Endothelial cell of umbilical vein (primary cell): ENCODE measurements at regions not wholly inside any gene's neighbourhood (a gene's known extent, or its start where the extent isn't known, plus 50 kb on each side); places are given as distances from the start of the nearest gene placed in this dataset.

Experiments
- BruUV-seq: library from RNA; stranded (reverse); fragments of 400-500 nt; replicated peaks from 2 replicates; lab custom pipeline; 2021; lab: Mats Ljungman, UMichigan
- CTCF ChIA-PET: fragments of 300-600, 350-600 bp; sonication (Branson Sonifier 250); formaldehyde crosslinking; loops from one replicate; lab custom pipeline; 2021; ENCODE audit warnings: antibody characterized with exemption, inconsistent platforms; lab: Charles Lee
- POLR2A ChIA-PET: fragments of 300-600, 350-600 bp; sonication (Branson Sonifier 250); formaldehyde crosslinking; loops from one replicate; lab custom pipeline; 2021; ENCODE audit warnings: antibody characterized with exemption, inconsistent platforms; lab: Charles Lee
- DNase-seq: peaks from one replicate; pipeline ENCODE4 v3.0.0-alpha.2; 2011; ENCODE audit warnings: low read depth, low spot score
- FAIRE-seq: peaks from 2 replicates; lab custom pipeline; 2011; peaks lifted over from hg19 to GRCh38; lab: Jason Lieb, UNC
- H2AFZ ChIP-seq: 2 replicates; pipeline ENCODE4 v1.6.0; 2012; ENCODE audit warnings: low read depth, low read length, control low read depth, inconsistent platforms
- H3K27ac ChIP-seq: 2 replicates; pipeline ENCODE4 v1.5.1; 2011; ENCODE audit warnings: low read depth, mild to moderate bottlenecking, control low read depth, low read length, moderate library complexity; ENCODE audit not compliant: insufficient read depth
- H3K27me3 ChIP-seq, 2 experiments: 2 replicates each; pipeline versions ENCODE4 v1.6.0 to v1.6.1; 2011; ENCODE audit warnings: low read length in 2 of 2, mixed read lengths in 1 of 2; ENCODE audit not compliant: control insufficient read depth in 2 of 2, insufficient read depth in 2 of 2
- H3K36me3 ChIP-seq, 2 experiments: 2 replicates in 1 of 2; 3 replicates in 1 of 2; pipeline ENCODE4 v1.5.1; 2011; ENCODE audit warnings: low read length in 2 of 2, mild to moderate bottlenecking in 1 of 2, moderate library complexity in 1 of 2; ENCODE audit not compliant: control insufficient read depth in 2 of 2, insufficient read depth in 2 of 2; ENCODE audit errors: extremely low read depth in 1 of 2
- H3K4me1 ChIP-seq: 3 replicates; pipeline ENCODE4 v1.5.1; 2011; ENCODE audit warnings: mild to moderate bottlenecking, low read length; ENCODE audit not compliant: control insufficient read depth, insufficient read depth; ENCODE audit errors: extremely low read depth
- H3K4me2 ChIP-seq: 2 replicates; pipeline ENCODE4 v1.6.1; 2011; ENCODE audit warnings: low read length, control low read depth, mixed read lengths; ENCODE audit not compliant: insufficient read depth
- H3K4me3 ChIP-seq, 3 experiments: fragments of 200-600 bp in 1 of 3; sonication (generic), shearing (Covaris generic) in 1 of 3; replicated peaks in 1 of 3; 2 replicates each; pipeline ENCODE4 v1.5.1; 2011 to 2016; ENCODE audit warnings: control low read depth in 3 of 3, low read length in 3 of 3, mild to moderate bottlenecking in 2 of 3, inconsistent platforms in 1 of 3, low read depth in 1 of 3, moderate library complexity in 1 of 3; ENCODE audit not compliant: insufficient read depth in 1 of 3
- H3K79me2 ChIP-seq: 2 replicates; pipeline ENCODE4 v1.6.0; 2012; ENCODE audit warnings: low read length, inconsistent platforms; ENCODE audit not compliant: control insufficient read depth, insufficient read depth
- H3K9ac ChIP-seq: replicated peaks from 2 replicates; pipeline ENCODE3; 2011; ENCODE audit warnings: low read length, control low read depth; ENCODE audit not compliant: insufficient read depth; ENCODE audit errors: extremely low read depth
- H3K9me1 ChIP-seq: replicated peaks from 3 replicates; pipeline ENCODE4 v1.6.0; 2011; ENCODE audit warnings: mild to moderate bottlenecking, low read length; ENCODE audit not compliant: control insufficient read depth, insufficient read depth; ENCODE audit errors: extremely low read depth
- H3K9me3 ChIP-seq: replicated peaks from 2 replicates; pipeline ENCODE4 v1.5.1; 2012; ENCODE audit warnings: low read length, inconsistent platforms; ENCODE audit not compliant: control insufficient read depth, insufficient read depth
- H4K20me1 ChIP-seq: replicated peaks from 2 replicates; pipeline ENCODE3; 2011; ENCODE audit warnings: mild to moderate bottlenecking, low read length; ENCODE audit not compliant: control insufficient read depth, insufficient read depth; ENCODE audit errors: extremely low read depth
- EZH2 ChIP-seq: IDR thresholded peaks from 2 replicates; pipeline ENCODE4 v1.6.1; 2012; ENCODE audit warnings: borderline replicate concordance, low read depth, mild to moderate bottlenecking, moderate library complexity, low read length, inconsistent platforms; ENCODE audit not compliant: severe bottlenecking
- FOS ChIP-seq: IDR thresholded peaks from 2 replicates; pipeline ENCODE4 v1.6.1; 2011; ENCODE audit warnings: mild to moderate bottlenecking, low read length, moderate library complexity, borderline replicate concordance; ENCODE audit not compliant: insufficient read depth
- GATA2 ChIP-seq: IDR thresholded peaks from 2 replicates; pipeline ENCODE4 v1.7.0; 2011; ENCODE audit warnings: low read depth, mild to moderate bottlenecking, moderate library complexity, mixed read lengths, low read length; ENCODE audit not compliant: insufficient read length, insufficient read depth
- JUN ChIP-seq: IDR thresholded peaks from 2 replicates; pipeline ENCODE4 v1.6.1; 2011; ENCODE audit warnings: borderline replicate concordance, low read depth; ENCODE audit not compliant: insufficient read length, insufficient read depth
- MYC ChIP-seq: IDR thresholded peaks from one replicate; pipeline ENCODE4 v1.6.1; 2011; ENCODE audit warnings: mild to moderate bottlenecking, low read depth, low read length
- POLR2A ChIP-seq: IDR thresholded peaks from 2 replicates; pipeline ENCODE4 v1.6.1; 2012; ENCODE audit warnings: low read depth, mild to moderate bottlenecking, control low read depth, low read length
- POLR2AphosphoS5 ChIP-seq: IDR thresholded peaks from 2 replicates; pipeline ENCODE4 v1.6.1; 2012; ENCODE audit warnings: low read depth, mild to moderate bottlenecking, control low read depth, low read length, moderate library complexity; ENCODE audit not compliant: insufficient read depth
- dilution Hi-C: fragments of 300-500 bp; cut with MboI; formaldehyde crosslinking; loops from one replicate; pipeline ENCODE4 v1.15.0; 2019; ENCODE audit warnings: low sequenced_read_pairs; ENCODE audit not compliant: extremely low pct_ligation_motif_present
- intact Hi-C: fragments of 100-400 bp; cut with micrococcal nuclease; formaldehyde crosslinking; loops from one replicate; pipeline ENCODE4 v1.10.0; 2022
- TF ChIP-seq, protein P1 (sequence below), 2 donors: IDR thresholded peaks; 1 replicate in 1 of 2; 2 replicates in 1 of 2; pipeline ENCODE4 v1.5.1; 2011; ENCODE audit warnings: low read length in 2 of 2, mild to moderate bottlenecking in 2 of 2, moderate library complexity in 2 of 2, control low read depth in 1 of 2, inconsistent platforms in 1 of 2, low read depth in 1 of 2; ENCODE audit not compliant: insufficient read depth in 1 of 2; ENCODE audit errors: extremely low read depth in 1 of 2
- TF ChIP-seq, protein P2 (sequence below): IDR thresholded peaks from 2 replicates; pipeline ENCODE4 v1.6.1; 2011; ENCODE audit not compliant: insufficient read depth, insufficient read length

DNA sequence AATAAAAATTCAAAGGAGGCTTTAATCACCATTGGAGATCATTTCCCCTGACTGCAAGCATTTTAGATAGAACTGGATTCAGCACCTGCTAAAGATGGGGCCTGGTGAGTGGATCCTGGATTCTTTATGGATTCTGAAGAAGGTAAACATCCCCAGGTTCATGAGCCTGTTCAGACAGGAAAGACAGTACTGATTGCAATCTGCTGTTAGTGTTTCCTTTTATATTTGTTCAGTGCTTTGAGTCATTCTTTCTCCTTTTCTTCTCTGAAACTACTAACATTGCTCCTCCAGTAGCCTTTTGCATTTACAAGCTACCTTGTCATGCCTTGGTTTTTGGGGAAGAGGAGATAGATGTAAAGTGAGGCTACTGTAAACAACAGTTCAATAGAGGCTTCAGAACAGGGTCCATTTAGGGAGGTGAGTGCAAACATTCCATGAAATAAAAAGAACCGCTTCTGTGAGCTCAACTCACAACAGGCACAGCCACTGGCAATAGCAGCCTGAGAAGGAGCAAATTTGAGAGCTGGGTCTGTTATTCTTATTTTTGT is 66.4 kb upstream of the PRL start:
- CTCF ChIA-PET: interaction anchor here (1.2 to 1.3 kb wide), 2 partner anchors 464 to 774 kb away, joined by 3 to 4 read pairs; no protein-coding TSS in a partner anchor
- peaks cover 15% of the 10 kb centered on the region for H3K4me1 ChIP-seq
- TF ChIP-seq POLR2A (no peak), GATA2 (peak; percentile 73)
- no peaks in the 10 kb centered on the region for H4K20me1 ChIP-seq
- no peak overlapping the region for H3K4me2 ChIP-seq
- no peaks in the 10 kb centered on the region for H3K9me1 ChIP-seq
- peak overlapping the region; percentile 1 for H3K27ac ChIP-seq
- dilution Hi-C loops (no loop called here), intact Hi-C loops (no loop called here)
- DNase-seq: peak; percentile 67
- no TSS peak for BruUV-seq
- H3K4me3 ChIP-seq: no peak overlapping the region
- no peak overlapping the region for H3K9ac ChIP-seq
- H3K36me3 ChIP-seq: no peaks in the 10 kb centered on the region
- FAIRE-seq: no peak
- POLR2A ChIA-PET: no interaction called here
- no peaks in the 10 kb centered on the region for H3K27me3 ChIP-seq
- H3K9me3 ChIP-seq: no peaks in the 10 kb centered on the region
- H3K79me2 ChIP-seq: no peaks in the 10 kb centered on the region
- H2AFZ ChIP-seq: peak overlapping the region; percentile 28

DNA sequence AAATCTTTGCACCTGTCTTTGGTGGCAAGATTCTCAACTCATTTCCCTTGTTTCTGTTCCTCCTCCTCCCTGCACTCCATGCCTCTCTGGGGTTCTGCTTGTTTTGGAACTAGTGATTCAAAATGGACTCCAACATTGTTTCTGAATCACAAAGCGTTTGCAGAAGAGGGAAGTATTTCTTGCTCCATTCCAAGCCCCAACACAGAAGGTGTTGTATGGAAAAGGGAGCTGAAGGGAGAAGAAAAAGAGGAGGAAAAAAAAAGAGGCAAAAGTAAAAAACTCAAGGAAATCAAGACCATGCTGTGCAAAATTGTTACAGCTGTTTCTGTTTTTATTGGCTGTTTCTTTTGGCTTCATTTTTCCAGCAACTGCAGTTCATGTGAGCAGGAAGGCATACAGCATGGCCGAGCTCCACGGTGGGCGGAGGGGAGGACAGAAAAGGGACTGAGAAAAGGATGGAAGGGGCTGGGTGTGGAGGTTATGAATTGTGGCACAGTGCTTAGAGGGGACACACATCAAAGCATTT is 66.9 kb upstream of the PRL start:
- BruUV-seq: no TSS peak
- Histone ChIP-seq H3K4me2 (no peak overlapping the region), H3K9ac (no peak overlapping the region), H3K4me1 (peaks cover 15% of the 10 kb centered on the region), H3K36me3 (no peaks in the 10 kb centered on the region), H3K27me3 (no peaks in the 10 kb centered on the region), H3K4me3 (no peak overlapping the region), H2AFZ (peak overlapping the region; percentile 17), H3K27ac (no peak overlapping the region), H3K79me2 (no peaks in the 10 kb centered on the region), H3K9me3 (no peaks in the 10 kb centered on the region), H4K20me1 (no peaks in the 10 kb centered on the region), H3K9me1 (no peaks in the 10 kb centered on the region)
- TF ChIP-seq, protein P1, sequence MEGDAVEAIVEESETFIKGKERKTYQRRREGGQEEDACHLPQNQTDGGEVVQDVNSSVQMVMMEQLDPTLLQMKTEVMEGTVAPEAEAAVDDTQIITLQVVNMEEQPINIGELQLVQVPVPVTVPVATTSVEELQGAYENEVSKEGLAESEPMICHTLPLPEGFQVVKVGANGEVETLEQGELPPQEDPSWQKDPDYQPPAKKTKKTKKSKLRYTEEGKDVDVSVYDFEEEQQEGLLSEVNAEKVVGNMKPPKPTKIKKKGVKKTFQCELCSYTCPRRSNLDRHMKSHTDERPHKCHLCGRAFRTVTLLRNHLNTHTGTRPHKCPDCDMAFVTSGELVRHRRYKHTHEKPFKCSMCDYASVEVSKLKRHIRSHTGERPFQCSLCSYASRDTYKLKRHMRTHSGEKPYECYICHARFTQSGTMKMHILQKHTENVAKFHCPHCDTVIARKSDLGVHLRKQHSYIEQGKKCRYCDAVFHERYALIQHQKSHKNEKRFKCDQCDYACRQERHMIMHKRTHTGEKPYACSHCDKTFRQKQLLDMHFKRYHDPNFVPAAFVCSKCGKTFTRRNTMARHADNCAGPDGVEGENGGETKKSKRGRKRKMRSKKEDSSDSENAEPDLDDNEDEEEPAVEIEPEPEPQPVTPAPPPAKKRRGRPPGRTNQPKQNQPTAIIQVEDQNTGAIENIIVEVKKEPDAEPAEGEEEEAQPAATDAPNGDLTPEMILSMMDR (IDR thresholded peaks at IDR 0.05; ENCODE audit: extremely low read depth in 1 of 2, insufficient read depth in 1 of 2, low read depth in 1 of 2, low read length in 2 of 2): no peak
- no peak for TF ChIP-seq EZH2
- no peak for TF ChIP-seq FOS
- TF ChIP-seq MYC: no peak
- TF ChIP-seq, protein P2, sequence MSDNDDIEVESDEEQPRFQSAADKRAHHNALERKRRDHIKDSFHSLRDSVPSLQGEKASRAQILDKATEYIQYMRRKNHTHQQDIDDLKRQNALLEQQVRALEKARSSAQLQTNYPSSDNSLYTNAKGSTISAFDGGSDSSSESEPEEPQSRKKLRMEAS: no peak
- no peak for TF ChIP-seq JUN
- no peak for TF ChIP-seq POLR2AphosphoS5
- TF ChIP-seq POLR2A: no peak
- no peak for TF ChIP-seq GATA2
- dilution Hi-C loops: no loop called here
- ChIA-PET POLR2A (no interaction called here), CTCF (interaction anchor here (1.2 to 1.3 kb wide), 2 partner anchors 463 to 775 kb away, joined by 3 to 4 read pairs; no protein-coding TSS in a partner anchor)
- DNase-seq (peak; percentile 64), FAIRE-seq (peak; percentile 12)
- intact Hi-C loops: no loop called here
